HEK293T (cell line): ENCODE measurements at regions not wholly inside any gene's neighbourhood (a gene's known extent, or its start where the extent isn't known, plus 50 kb on each side); places are given as distances from the start of the nearest gene placed in this dataset.
"Not testable (repeated sequence)": the region's sequence is repeated elsewhere in the genome, so short reads cannot be mapped to it uniquely, and the experiment has no call there.

Experiments used
- CTCF ChIA-PET: fragments of 350-600 bp; formaldehyde crosslinking; extraction: SDS; loops from one replicate; lab custom pipeline; 2021; ENCODE audit warnings: antibody characterized with exemption, inconsistent platforms; lab: Yijun Ruan, JAX
- POLR2A ChIA-PET: fragments of 350-600 bp; formaldehyde crosslinking; extraction: SDS; loops from one replicate; lab custom pipeline; 2020; ENCODE audit warnings: antibody characterized with exemption, inconsistent platforms; lab: Yijun Ruan, JAX
- DNase-seq: peaks from one replicate; pipeline ENCODE4 v3.0.0; 2012; ENCODE audit warnings: mixed read lengths; ENCODE audit errors: extremely low spot score
- BHLHE40 ChIP-seq: fragments of 450-650 bp; IDR thresholded peaks from 2 replicates; pipeline ENCODE4 v1.6.1; 2016; ENCODE audit warnings: mild to moderate bottlenecking, moderate library complexity, borderline replicate concordance
- CTBP1 ChIP-seq: fragments of 450-650 bp; IDR thresholded peaks from 2 replicates; pipeline ENCODE4 v1.6.1; 2016; ENCODE audit warnings: borderline replicate concordance
- ELF4 ChIP-seq: fragments of 450-650 bp; IDR thresholded peaks from 2 replicates; pipeline ENCODE4 v1.6.1; 2017; ENCODE audit warnings: antibody characterized with exemption
- FOXA1 ChIP-seq: fragments of 450-650 bp; IDR thresholded peaks from 2 replicates; pipeline ENCODE4 v1.6.1; 2016; ENCODE audit warnings: mild to moderate bottlenecking
- FOXM1 ChIP-seq: fragments of 450-650 bp; IDR thresholded peaks from 2 replicates; pipeline ENCODE4 v1.6.1; 2017; ENCODE audit warnings: mild to moderate bottlenecking, borderline replicate concordance
- HDGF ChIP-seq: fragments of 450-650 bp; IDR thresholded peaks from 2 replicates; pipeline ENCODE4 v1.6.1; 2017; ENCODE audit warnings: antibody characterized with exemption, borderline replicate concordance
- L3MBTL2 ChIP-seq: fragments of 450-650 bp; conservative IDR thresholded peaks from 2 replicates; pipeline ENCODE4 v1.6.1; 2016; ENCODE audit warnings: mild to moderate bottlenecking
- LEF1 ChIP-seq: fragments of 450-650 bp; IDR thresholded peaks from 2 replicates; pipeline ENCODE4 v1.6.1; 2017; ENCODE audit warnings: mild to moderate bottlenecking, borderline replicate concordance
- NFRKB ChIP-seq: fragments of 450-650 bp; IDR thresholded peaks from 2 replicates; pipeline ENCODE4 v1.6.1; 2016; ENCODE audit warnings: mild to moderate bottlenecking, moderate library complexity
- SP1 ChIP-seq: fragments of 450-650 bp; IDR thresholded peaks from 2 replicates; pipeline ENCODE4 v1.6.1; 2017
- TARDBP ChIP-seq: fragments of 450-650 bp; IDR thresholded peaks from 2 replicates; pipeline ENCODE4 v1.6.1; 2016

GRCh38 chr3:46797486-46797885 is 65.8 kb downstream of the MYL3 start:
- POLR2A ChIA-PET: no interaction called here
- CTCF ChIA-PET: no interaction called here
- no peak for DNase-seq

DNA sequence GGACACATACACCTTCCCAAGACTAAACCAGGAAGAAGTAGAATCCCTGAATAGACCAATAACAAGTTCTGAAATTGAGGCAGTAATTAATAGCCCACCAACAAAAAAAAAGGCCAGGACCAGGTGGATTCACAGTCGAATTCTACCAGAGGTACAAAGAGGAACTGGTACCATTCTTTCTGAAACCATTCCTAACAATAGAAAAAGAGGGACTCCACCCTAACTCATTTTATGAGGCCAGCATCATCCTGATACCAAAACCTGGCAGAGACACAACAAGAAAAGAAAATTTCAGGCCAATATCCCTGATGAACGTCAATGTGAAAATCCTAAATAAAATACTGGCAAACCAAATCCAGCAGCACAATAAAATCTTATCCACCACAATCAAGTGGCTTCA is 69.9 kb downstream of the MYL3 start:
- DNase-seq, CTCF ChIA-PET, POLR2A ChIA-PET: not testable (repeated sequence)

More at GRCh38 chr3:46797486-46797885, 65.8 kb downstream of the MYL3 start:
- no peak for TF ChIP-seq ELF4
- TF ChIP-seq CTBP1: no peak
- no peak for TF ChIP-seq L3MBTL2
- TF ChIP-seq LEF1: no peak
- no peak for TF ChIP-seq BHLHE40
- TF ChIP-seq SP1: no peak
- no peak for TF ChIP-seq TARDBP
- no peak for TF ChIP-seq HDGF
- no peak for TF ChIP-seq FOXM1

- TF ChIP-seq FOXA1 (no peak), NFRKB (no peak), L3MBTL2 (no peak), BHLHE40 (no peak)
- ChIA-PET CTCF (no interaction called here), POLR2A (no interaction called here)
- DNase-seq: no peak
Observed at GRCh38 chr3:46778101-46778500, 60.4 kb upstream of the PRSS50 start.

- POLR2A ChIA-PET, DNase-seq, CTCF ChIA-PET: not testable (repeated sequence)
Observed at GRCh38 chr3:46772498-46772897, 54.8 kb upstream of the PRSS50 start.

DNA sequence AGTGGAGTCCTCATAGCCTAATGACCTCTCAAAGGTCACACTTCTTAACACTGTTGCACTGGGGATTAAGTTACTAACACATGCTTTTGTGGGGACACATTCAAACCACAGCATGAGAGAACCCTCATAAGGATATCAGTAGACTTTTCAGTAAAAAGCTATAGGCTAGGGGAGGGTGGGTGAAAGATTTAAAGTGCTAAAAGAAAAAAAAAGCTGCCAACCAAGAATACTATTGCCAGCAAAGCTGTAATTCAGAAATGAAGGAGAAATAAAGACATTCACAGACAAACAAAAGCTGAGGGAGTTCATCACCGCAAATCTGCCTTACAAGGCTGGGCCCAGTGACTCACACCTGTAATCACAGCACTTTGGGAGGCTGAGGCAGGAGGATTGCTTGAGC is 50.4 kb upstream of the PRSS50 start:
- TF ChIP-seq FOXM1: no peak
- no peak for DNase-seq
- ChIA-PET POLR2A (no interaction called here), CTCF (interaction anchor here (0.7 kb wide), 1 partner anchor 12 kb away, joined by 5 read pairs; no protein-coding TSS in a partner anchor)
